ENCODE measurements at regions not wholly inside any gene's neighbourhood (a gene's known extent, or its start where the extent isn't known, plus 50 kb on each side); places are given as distances from the start of the nearest gene placed in this dataset.

DNA sequence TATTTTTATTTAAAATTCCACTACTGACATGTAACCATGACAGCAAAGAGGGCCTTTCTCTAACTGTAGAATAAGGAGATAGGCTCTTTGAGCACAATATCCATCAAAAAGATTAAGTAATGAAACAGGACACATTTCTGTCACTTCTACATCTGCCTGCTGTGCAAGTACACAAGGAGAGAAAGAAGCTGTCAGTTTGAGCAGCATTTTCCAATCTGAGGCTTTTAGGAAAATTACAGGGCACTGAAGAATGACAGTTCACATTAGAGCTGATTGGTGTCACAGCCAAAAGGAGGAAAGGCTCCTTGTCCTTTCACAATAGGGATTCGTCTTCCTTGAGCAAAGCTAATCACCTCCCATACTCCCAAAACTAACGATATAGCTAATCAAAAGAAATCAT is 158.8 kb upstream of the TAC1 start:
- H3K4me1 ChIP-seq (ENCODE audit: insufficient read depth, low read length): no peaks in the 10 kb centered on the region
- H3K27me3 ChIP-seq (ENCODE audit: control insufficient read depth in 1 of 2, insufficient read depth in 2 of 2, low read length in 2 of 2): no peaks in the 10 kb centered on the region
- intact Hi-C loops (cut with micrococcal nuclease; ENCODE audit: unreplicated experiment): no loop called here
- no peaks in the 10 kb centered on the region for H3K9me3 ChIP-seq (ENCODE audit: low read length)
- H4K20me1 ChIP-seq (ENCODE audit: insufficient read depth, low read length): no peaks in the 10 kb centered on the region
- H3K9ac ChIP-seq (ENCODE audit: insufficient read depth, low read depth, low read length): no peak overlapping the region
- H2AFZ ChIP-seq (ENCODE audit: low read length): no peak overlapping the region
- ChIA-PET CTCF (ENCODE audit: low intra/inter-chr PET ratio, low total read pairs) (no interaction called here), POLR2A (no interaction called here)
- 3% methylated on average over 2 of the region's 2 CpGs for WGBS (ENCODE audit: low lambda C conversion rate)
- no peak overlapping the region for H3K4me3 ChIP-seq (replicated peaks in 1 of 3; ENCODE audit: insufficient read depth in 1 of 3, low read depth in 2 of 3, low read length in 3 of 3)
- DNase-seq (ENCODE audit: low spot score) (no peak), ATAC-seq (no peak), FAIRE-seq (no peak)
- BruUV-seq (replicated peaks): no TSS peak
- TF ChIP-seq AGO1 (IDR thresholded peaks at IDR 0.05; ENCODE audit: low read depth, low read length, poor library complexity, severe bottlenecking) (no peak), ZNF615 (CRISPR knock-in tag; IDR thresholded peaks at IDR 0.05; ENCODE audit: borderline replicate concordance) (no peak), SMYD3 (CRISPR knock-in tag; IDR thresholded peaks at IDR 0.05) (no peak), RBM22 (optimal IDR thresholded peaks at IDR 0.05; ENCODE audit: low read length) (no peak), ZNF530 (CRISPR knock-in tag; IDR thresholded peaks at IDR 0.05; ENCODE audit: low read depth) (no peak)
- H3K36me3 ChIP-seq (replicated peaks in 1 of 2; ENCODE audit: control insufficient read depth in 1 of 2, insufficient read depth in 2 of 2, low read length in 2 of 2): no peaks in the 10 kb centered on the region
- in situ Hi-C loops (cut with HindIII; ENCODE audit: extremely low pct_ligation_motif_present, low pct_unique_long_range_greater_than_20kb): no loop called here
- no peaks in the 10 kb centered on the region for H3K79me2 ChIP-seq (ENCODE audit: insufficient read depth, low read length)
- no peak overlapping the region for H3K4me2 ChIP-seq (ENCODE audit: low read depth, low read length)
- no peak overlapping the region for H3K27ac ChIP-seq (ENCODE audit: extremely low read length, insufficient read depth, low read length)

DNA sequence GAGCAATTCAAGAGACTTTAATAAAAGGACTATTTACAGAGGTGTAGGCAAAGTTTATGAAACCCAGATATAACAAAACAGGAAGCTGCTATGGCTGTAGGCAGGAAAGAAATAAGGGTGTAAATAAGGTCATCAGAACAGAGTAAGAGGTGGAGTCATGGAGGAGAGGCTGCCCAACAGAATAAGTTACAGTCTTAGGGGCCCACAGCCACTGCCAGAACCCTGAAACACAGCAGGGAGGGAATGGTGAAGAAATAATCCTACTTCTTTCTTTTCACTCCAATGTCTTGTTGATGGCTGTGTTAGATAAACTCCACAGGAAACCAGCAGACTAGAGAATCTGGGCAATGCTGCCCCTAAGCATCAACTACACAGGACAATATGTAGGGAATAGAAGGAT is 155.8 kb upstream of the TAC1 start:
- in situ Hi-C loops (cut with HindIII; ENCODE audit: extremely low pct_ligation_motif_present, low pct_unique_long_range_greater_than_20kb): no loop called here
- no peak overlapping the region for H3K27ac ChIP-seq (ENCODE audit: extremely low read length, insufficient read depth, low read length)
- H3K9me3 ChIP-seq (ENCODE audit: low read length): no peaks in the 10 kb centered on the region
- no peak for DNase-seq (ENCODE audit: low spot score)
- H3K4me3 ChIP-seq (replicated peaks in 1 of 3; ENCODE audit: insufficient read depth in 1 of 3, low read depth in 2 of 3, low read length in 3 of 3): no peak overlapping the region
- no TSS peak for BruUV-seq (replicated peaks)
- ATAC-seq: no peak
- no peak overlapping the region for H3K4me2 ChIP-seq (ENCODE audit: low read depth, low read length)
- no peaks in the 10 kb centered on the region for H3K27me3 ChIP-seq (ENCODE audit: control insufficient read depth in 1 of 2, insufficient read depth in 2 of 2, low read length in 2 of 2)
- no peak overlapping the region for H3K9ac ChIP-seq (ENCODE audit: insufficient read depth, low read depth, low read length)
- H3K79me2 ChIP-seq (ENCODE audit: insufficient read depth, low read length): no peaks in the 10 kb centered on the region
- ChIA-PET POLR2A (no interaction called here), CTCF (ENCODE audit: low intra/inter-chr PET ratio, low total read pairs) (no interaction called here)
- no peak for FAIRE-seq
- intact Hi-C loops (cut with micrococcal nuclease; ENCODE audit: unreplicated experiment): no loop called here
- H2AFZ ChIP-seq (ENCODE audit: low read length): no peak overlapping the region
- no peaks in the 10 kb centered on the region for H3K36me3 ChIP-seq (replicated peaks in 1 of 2; ENCODE audit: control insufficient read depth in 1 of 2, insufficient read depth in 2 of 2, low read length in 2 of 2)
- H3K4me1 ChIP-seq (ENCODE audit: insufficient read depth, low read length): no peaks in the 10 kb centered on the region
- H4K20me1 ChIP-seq (ENCODE audit: insufficient read depth, low read length): no peaks in the 10 kb centered on the region
- no peak for TF ChIP-seq ZNF569 (CRISPR knock-in tag; IDR thresholded peaks at IDR 0.05; ENCODE audit: borderline replicate concordance)
- TF ChIP-seq, protein P1, sequence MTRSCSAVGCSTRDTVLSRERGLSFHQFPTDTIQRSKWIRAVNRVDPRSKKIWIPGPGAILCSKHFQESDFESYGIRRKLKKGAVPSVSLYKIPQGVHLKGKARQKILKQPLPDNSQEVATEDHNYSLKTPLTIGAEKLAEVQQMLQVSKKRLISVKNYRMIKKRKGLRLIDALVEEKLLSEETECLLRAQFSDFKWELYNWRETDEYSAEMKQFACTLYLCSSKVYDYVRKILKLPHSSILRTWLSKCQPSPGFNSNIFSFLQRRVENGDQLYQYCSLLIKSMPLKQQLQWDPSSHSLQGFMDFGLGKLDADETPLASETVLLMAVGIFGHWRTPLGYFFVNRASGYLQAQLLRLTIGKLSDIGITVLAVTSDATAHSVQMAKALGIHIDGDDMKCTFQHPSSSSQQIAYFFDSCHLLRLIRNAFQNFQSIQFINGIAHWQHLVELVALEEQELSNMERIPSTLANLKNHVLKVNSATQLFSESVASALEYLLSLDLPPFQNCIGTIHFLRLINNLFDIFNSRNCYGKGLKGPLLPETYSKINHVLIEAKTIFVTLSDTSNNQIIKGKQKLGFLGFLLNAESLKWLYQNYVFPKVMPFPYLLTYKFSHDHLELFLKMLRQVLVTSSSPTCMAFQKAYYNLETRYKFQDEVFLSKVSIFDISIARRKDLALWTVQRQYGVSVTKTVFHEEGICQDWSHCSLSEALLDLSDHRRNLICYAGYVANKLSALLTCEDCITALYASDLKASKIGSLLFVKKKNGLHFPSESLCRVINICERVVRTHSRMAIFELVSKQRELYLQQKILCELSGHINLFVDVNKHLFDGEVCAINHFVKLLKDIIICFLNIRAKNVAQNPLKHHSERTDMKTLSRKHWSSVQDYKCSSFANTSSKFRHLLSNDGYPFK (CRISPR knock-in tag; IDR thresholded peaks at IDR 0.05; ENCODE audit: borderline replicate concordance): no peak
- TF ChIP-seq, protein P2, sequence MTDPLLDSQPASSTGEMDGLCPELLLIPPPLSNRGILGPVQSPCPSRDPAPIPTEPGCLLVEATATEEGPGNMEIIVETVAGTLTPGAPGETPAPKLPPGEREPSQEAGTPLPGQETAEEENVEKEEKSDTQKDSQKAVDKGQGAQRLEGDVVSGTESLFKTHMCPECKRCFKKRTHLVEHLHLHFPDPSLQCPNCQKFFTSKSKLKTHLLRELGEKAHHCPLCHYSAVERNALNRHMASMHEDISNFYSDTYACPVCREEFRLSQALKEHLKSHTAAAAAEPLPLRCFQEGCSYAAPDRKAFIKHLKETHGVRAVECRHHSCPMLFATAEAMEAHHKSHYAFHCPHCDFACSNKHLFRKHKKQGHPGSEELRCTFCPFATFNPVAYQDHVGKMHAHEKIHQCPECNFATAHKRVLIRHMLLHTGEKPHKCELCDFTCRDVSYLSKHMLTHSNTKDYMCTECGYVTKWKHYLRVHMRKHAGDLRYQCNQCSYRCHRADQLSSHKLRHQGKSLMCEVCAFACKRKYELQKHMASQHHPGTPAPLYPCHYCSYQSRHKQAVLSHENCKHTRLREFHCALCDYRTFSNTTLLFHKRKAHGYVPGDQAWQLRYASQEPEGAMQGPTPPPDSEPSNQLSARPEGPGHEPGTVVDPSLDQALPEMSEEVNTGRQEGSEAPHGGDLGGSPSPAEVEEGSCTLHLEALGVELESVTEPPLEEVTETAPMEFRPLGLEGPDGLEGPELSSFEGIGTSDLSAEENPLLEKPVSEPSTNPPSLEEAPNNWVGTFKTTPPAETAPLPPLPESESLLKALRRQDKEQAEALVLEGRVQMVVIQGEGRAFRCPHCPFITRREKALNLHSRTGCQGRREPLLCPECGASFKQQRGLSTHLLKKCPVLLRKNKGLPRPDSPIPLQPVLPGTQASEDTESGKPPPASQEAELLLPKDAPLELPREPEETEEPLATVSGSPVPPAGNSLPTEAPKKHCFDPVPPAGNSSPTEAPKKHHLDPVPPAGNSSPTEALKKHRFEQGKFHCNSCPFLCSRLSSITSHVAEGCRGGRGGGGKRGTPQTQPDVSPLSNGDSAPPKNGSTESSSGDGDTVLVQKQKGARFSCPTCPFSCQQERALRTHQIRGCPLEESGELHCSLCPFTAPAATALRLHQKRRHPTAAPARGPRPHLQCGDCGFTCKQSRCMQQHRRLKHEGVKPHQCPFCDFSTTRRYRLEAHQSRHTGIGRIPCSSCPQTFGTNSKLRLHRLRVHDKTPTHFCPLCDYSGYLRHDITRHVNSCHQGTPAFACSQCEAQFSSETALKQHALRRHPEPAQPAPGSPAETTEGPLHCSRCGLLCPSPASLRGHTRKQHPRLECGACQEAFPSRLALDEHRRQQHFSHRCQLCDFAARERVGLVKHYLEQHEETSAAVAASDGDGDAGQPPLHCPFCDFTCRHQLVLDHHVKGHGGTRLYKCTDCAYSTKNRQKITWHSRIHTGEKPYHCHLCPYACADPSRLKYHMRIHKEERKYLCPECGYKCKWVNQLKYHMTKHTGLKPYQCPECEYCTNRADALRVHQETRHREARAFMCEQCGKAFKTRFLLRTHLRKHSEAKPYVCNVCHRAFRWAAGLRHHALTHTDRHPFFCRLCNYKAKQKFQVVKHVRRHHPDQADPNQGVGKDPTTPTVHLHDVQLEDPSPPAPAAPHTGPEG (CRISPR knock-in tag; IDR thresholded peaks at IDR 0.05): no peak
- no peak for TF ChIP-seq ZFP37 (CRISPR knock-in tag; IDR thresholded peaks at IDR 0.05; ENCODE audit: borderline replicate concordance)
- no peak for TF ChIP-seq ZNF251 (CRISPR knock-in tag; IDR thresholded peaks at IDR 0.05)
- TF ChIP-seq PRMT3 (CRISPR knock-in tag; IDR thresholded peaks at IDR 0.05; ENCODE audit: borderline replicate concordance, low read depth): no peak

All from HepG2 (cell line).